Neuronal stem cell (in vitro differentiated cells): ENCODE measurements at regions not wholly inside any gene's neighbourhood (a gene's known extent, or its start where the extent isn't known, plus 50 kb on each side); places are given as distances from the start of the nearest gene placed in this dataset.
A peak's percentile ranks its signal among the peaks of the same experiment; 100 is the strongest.

Experiments
- DNase-seq: peaks from one replicate; pipeline ENCODE4 v3.0.0-alpha.2; 2013; ENCODE audit warnings: low spot score
- H2AFZ ChIP-seq: one replicate; pipeline ENCODE4 v1.6.1; 2013; ENCODE audit warnings: mild to moderate bottlenecking, low read length, inconsistent platforms
- H2AK5ac ChIP-seq: 2 replicates; pipeline ENCODE4 v1.6.1; 2013; ENCODE audit warnings: low read depth, mild to moderate bottlenecking, inconsistent platforms, low read length, moderate library complexity, mixed read lengths
- H2BK120ac ChIP-seq: 2 replicates; pipeline ENCODE4 v1.6.1; 2013; ENCODE audit warnings: low read depth, mild to moderate bottlenecking, inconsistent platforms, low read length, moderate library complexity, mixed read lengths
- H2BK12ac ChIP-seq: one replicate; pipeline ENCODE4 v1.6.1; 2013; ENCODE audit warnings: low read length, inconsistent platforms
- H2BK15ac ChIP-seq: 2 replicates; pipeline ENCODE4 v1.6.1; 2013; ENCODE audit warnings: mild to moderate bottlenecking, low read length, inconsistent platforms, mixed read lengths
- H2BK5ac ChIP-seq: one replicate; pipeline ENCODE4 v1.6.1; 2013; ENCODE audit warnings: inconsistent platforms, mild to moderate bottlenecking, low read length, moderate library complexity
- H3K14ac ChIP-seq: one replicate; pipeline ENCODE4 v1.6.1; 2013; ENCODE audit warnings: low read length, inconsistent platforms
- H3K18ac ChIP-seq: 2 replicates; pipeline ENCODE4 v1.6.1; 2013; ENCODE audit warnings: low read length, inconsistent platforms
- H3K23ac ChIP-seq: 2 replicates; pipeline ENCODE4 v1.6.1; 2013; ENCODE audit warnings: low read depth, mild to moderate bottlenecking, mixed read lengths, low read length, inconsistent platforms; ENCODE audit not compliant: poor library complexity
- H3K27ac ChIP-seq: replicated peaks from 3 replicates; pipeline ENCODE4 v1.5.1; 2013; ENCODE audit warnings: low read length, inconsistent platforms
- H3K27me3 ChIP-seq, 3 experiments: 2 replicates each; pipeline ENCODE4 v1.6.1; 2013; ENCODE audit warnings: low read length in 3 of 3, mild to moderate bottlenecking in 2 of 3, inconsistent platforms in 1 of 3, low read depth in 1 of 3, mixed read lengths in 1 of 3, moderate library complexity in 1 of 3; ENCODE audit not compliant: control insufficient read depth in 3 of 3, insufficient read depth in 3 of 3
- H3K36me3 ChIP-seq, 2 donors: replicated peaks in 1 of 2; 2 replicates each; pipeline ENCODE4 v1.6.1; 2013; ENCODE audit warnings: low read length in 2 of 2; ENCODE audit not compliant: control insufficient read depth in 2 of 2, insufficient read depth in 2 of 2
- H3K4ac ChIP-seq: 2 replicates; pipeline ENCODE4 v1.6.1; 2013; ENCODE audit warnings: inconsistent platforms, mild to moderate bottlenecking, low read length, moderate library complexity
- H3K4me1 ChIP-seq, 2 donors: 1 replicate in 1 of 2; 2 replicates in 1 of 2; pipeline ENCODE4 v1.6.1; 2013; ENCODE audit warnings: low read length in 2 of 2, low read depth in 1 of 2; ENCODE audit not compliant: control insufficient read depth in 2 of 2, insufficient read depth in 1 of 2
- H3K4me2 ChIP-seq: one replicate; pipeline ENCODE4 v1.6.1; 2013; ENCODE audit warnings: mild to moderate bottlenecking, low read length, inconsistent platforms; ENCODE audit not compliant: insufficient read depth, poor library complexity, severe bottlenecking
- H3K4me3 ChIP-seq, 2 donors: 2 replicates each; pipeline ENCODE4 v1.5.1; 2013; ENCODE audit warnings: low read length in 2 of 2, mild to moderate bottlenecking in 2 of 2, inconsistent platforms in 1 of 2, moderate library complexity in 1 of 2
- H3K79me1 ChIP-seq: one replicate; pipeline ENCODE4 v1.6.1; 2013; ENCODE audit warnings: low read depth, mild to moderate bottlenecking, inconsistent platforms, low read length, moderate library complexity
- H3K9ac ChIP-seq: one replicate; pipeline ENCODE4 v1.6.1; 2013; ENCODE audit warnings: mild to moderate bottlenecking, low read depth, low read length, inconsistent platforms; ENCODE audit not compliant: poor library complexity
- H3K9me3 ChIP-seq, 2 donors: replicated peaks in 1 of 2; 2 replicates each; pipeline versions ENCODE3 to v1.6.1; 2013; ENCODE audit warnings: low read length in 2 of 2, mild to moderate bottlenecking in 2 of 2, inconsistent platforms in 1 of 2, low read depth in 1 of 2, mixed read lengths in 1 of 2, moderate library complexity in 1 of 2; ENCODE audit not compliant: control insufficient read depth in 2 of 2, insufficient read depth in 1 of 2
- H4K8ac ChIP-seq: one replicate; pipeline ENCODE4 v1.6.1; 2013; ENCODE audit warnings: low read depth, mild to moderate bottlenecking, inconsistent platforms, low read length, moderate library complexity
- H4K91ac ChIP-seq: one replicate; pipeline ENCODE4 v1.6.1; 2013; ENCODE audit warnings: low read length, low read depth, mild to moderate bottlenecking, inconsistent platforms; ENCODE audit not compliant: poor library complexity
- WGBS, 2 donors: extraction: QIAGEN DNeasy Blood & Tissue Kit; methylation state at CpG; one replicate each; pipeline ENCODE4 v1.1.7; 2013; ENCODE audit warnings: missing lambda C conversion rate in 2 of 2, mixed read lengths in 1 of 2; ENCODE audit not compliant: insufficient read length in 2 of 2, insufficient replicate concordance in 1 of 2; ENCODE audit errors: extremely low coverage in 2 of 2; 5-methylcytosine and 5-hydroxymethylcytosine counted together

DNA sequence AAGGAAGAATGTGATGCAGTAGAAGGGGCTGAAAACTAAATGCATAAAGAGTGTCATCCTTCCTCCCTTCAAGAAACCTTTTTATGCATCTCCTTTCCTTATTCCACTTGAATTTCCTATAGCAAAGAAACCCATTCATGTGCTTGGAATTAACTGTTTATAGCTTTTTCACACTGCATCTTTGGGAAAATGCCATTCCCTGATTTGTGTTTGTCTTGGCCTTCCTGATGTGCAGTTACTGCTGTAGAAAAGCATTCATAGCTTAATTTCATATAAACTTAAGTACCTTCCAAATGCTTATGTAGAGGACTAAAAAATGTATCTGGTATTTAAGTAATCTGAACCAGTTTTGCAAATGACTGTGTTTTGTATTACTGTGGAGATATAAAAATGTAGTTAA is 61.8 kb downstream of the SDR9C7 start:
- no peak overlapping the region for H2BK12ac ChIP-seq
- H3K9ac ChIP-seq = no peak overlapping the region
- H2BK5ac ChIP-seq = no peak overlapping the region
- no peak overlapping the region for H3K4me3 ChIP-seq
- peaks cover 5 to 7% of the 10 kb centered on the region in 2 donors for H3K9me3 ChIP-seq
- no peak overlapping the region for H3K4me2 ChIP-seq
- H2AFZ ChIP-seq = no peak overlapping the region
- H3K23ac ChIP-seq = no peak overlapping the region
- no peak overlapping the region for H3K14ac ChIP-seq
- H4K8ac ChIP-seq = no peak overlapping the region
- H3K36me3 ChIP-seq = no peaks in the 10 kb centered on the region
- no peak for DNase-seq
- H3K27me3 ChIP-seq = no peaks in the 10 kb centered on the region
- H3K27ac ChIP-seq = no peak overlapping the region
- H2AK5ac ChIP-seq = no peak overlapping the region
- peaks cover 0 to 8% of the 10 kb centered on the region in 2 donors for H3K4me1 ChIP-seq
- no peak overlapping the region for H2BK120ac ChIP-seq
- H3K18ac ChIP-seq = no peak overlapping the region
- no peak overlapping the region for H2BK15ac ChIP-seq
- peaks cover 1% of the 10 kb centered on the region for H3K79me1 ChIP-seq
- H4K91ac ChIP-seq = no peak overlapping the region
- H3K4ac ChIP-seq = no peak overlapping the region

DNA sequence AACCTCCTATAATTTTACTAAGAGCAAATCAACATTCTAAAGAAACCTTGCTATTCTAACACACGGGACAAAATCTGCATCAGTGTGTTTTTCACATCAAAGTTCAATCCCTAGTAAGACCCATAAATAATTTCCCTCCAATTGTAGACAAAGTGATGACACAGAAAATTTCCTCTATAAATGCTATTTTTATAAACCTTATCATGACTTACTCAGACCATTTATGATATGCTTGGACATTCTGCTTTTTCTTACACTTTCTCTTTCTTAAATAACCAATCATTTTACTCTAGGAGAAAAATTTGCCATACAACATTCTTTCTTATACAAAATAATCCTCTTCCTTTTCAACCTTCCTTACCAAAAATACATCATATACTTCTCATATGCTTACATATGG is 67.0 kb downstream of the SDR9C7 start:
- no CpG with 5 or more reads among the region's 1 CpG for WGBS, 2 donors

DNA sequence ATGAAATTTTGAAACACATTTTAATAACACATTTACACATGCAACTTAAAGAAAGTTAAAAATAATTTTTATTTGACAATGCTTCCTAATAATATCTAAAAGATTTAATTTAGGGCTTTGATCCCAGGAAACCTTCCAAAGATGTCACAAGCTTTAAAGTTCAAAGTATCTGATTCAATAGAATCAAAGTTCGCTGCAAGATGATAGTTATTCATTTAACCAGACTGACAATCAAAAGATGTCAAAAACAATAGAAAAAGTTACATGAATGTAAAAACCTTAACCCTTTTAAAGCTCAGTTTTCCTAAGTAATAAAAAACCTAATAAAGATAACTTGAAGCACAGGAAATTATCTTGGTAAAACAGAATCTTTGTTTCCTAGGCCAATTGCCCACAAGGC is 67.7 kb downstream of the SDR9C7 start:
- H3K79me1 ChIP-seq = peaks cover 1% of the 10 kb centered on the region
- no peak overlapping the region for H2BK5ac ChIP-seq
- H4K91ac ChIP-seq = no peak overlapping the region
- H2BK15ac ChIP-seq = no peak overlapping the region
- no peak for DNase-seq
- no peak overlapping the region for H2AK5ac ChIP-seq
- H3K23ac ChIP-seq = no peak overlapping the region
- H3K27ac ChIP-seq = no peak overlapping the region
- no peak overlapping the region for H3K18ac ChIP-seq
- no peaks in the 10 kb centered on the region for H3K27me3 ChIP-seq
- no peak overlapping the region for H4K8ac ChIP-seq
- H2BK120ac ChIP-seq = no peak overlapping the region
- H3K36me3 ChIP-seq = no peaks in the 10 kb centered on the region
- no peak overlapping the region for H2BK12ac ChIP-seq
- no CpG with 5 or more reads among the region's 1 CpG for WGBS, 2 donors
- no peak overlapping the region for H3K9ac ChIP-seq
- H3K4me1 ChIP-seq = no peaks in the 10 kb centered on the region
- no peak overlapping the region for H3K4me3 ChIP-seq
- H3K4ac ChIP-seq = no peak overlapping the region
- H3K9me3 ChIP-seq = peaks cover 17 to 42% of the 10 kb centered on the region in 2 donors
- H2AFZ ChIP-seq = no peak overlapping the region
- no peak overlapping the region for H3K14ac ChIP-seq
- H3K4me2 ChIP-seq = no peak overlapping the region

More for the DNA sequence above, 67.0 kb downstream of the SDR9C7 start:
- DNase-seq = no peak
- peaks cover 1% of the 10 kb centered on the region for H3K79me1 ChIP-seq
- no peak overlapping the region for H3K4me3 ChIP-seq
- H3K4me2 ChIP-seq = no peak overlapping the region
- H2AK5ac ChIP-seq = no peak overlapping the region
- no peaks in the 10 kb centered on the region for H3K27me3 ChIP-seq
- no peaks in the 10 kb centered on the region for H3K4me1 ChIP-seq
- peaks cover 18 to 42% of the 10 kb centered on the region in 2 donors for H3K9me3 ChIP-seq
- H2BK120ac ChIP-seq = no peak overlapping the region
- no peak overlapping the region for H2AFZ ChIP-seq
- H2BK5ac ChIP-seq = no peak overlapping the region
- H2BK15ac ChIP-seq = no peak overlapping the region
- no peak overlapping the region for H3K27ac ChIP-seq
- H4K91ac ChIP-seq = no peak overlapping the region
- H3K23ac ChIP-seq = no peak overlapping the region
- no peak overlapping the region for H3K4ac ChIP-seq
- H3K18ac ChIP-seq = no peak overlapping the region
- H2BK12ac ChIP-seq = no peak overlapping the region
- no peak overlapping the region for H4K8ac ChIP-seq
- no peak overlapping the region for H3K14ac ChIP-seq
- H3K36me3 ChIP-seq = no peaks in the 10 kb centered on the region
- no peak overlapping the region for H3K9ac ChIP-seq

DNA sequence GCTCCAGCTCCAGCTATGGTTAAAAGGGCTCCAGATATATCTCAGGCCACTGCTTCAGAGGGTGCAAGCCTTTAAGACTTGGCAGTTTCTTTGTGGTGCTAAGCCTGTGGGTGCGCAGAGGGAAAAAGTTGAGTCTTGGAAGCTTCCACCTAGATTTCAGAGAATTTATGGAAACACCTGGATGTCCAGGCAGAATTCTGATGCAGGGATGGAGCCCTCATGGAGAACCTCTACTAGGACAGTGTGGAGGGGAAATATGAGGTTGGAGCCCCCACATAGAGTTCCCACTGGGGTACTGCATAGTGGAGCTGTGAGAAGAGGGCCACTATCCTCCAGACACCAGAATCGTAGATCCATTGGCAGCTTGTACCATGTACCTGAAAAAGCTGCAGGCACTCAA is 69.9 kb downstream of the SDR9C7 start:
- Histone ChIP-seq H2BK120ac (no peak overlapping the region), H2BK15ac (no peak overlapping the region), H3K9me3 (peaks cover 16 to 42% of the 10 kb centered on the region in 2 donors)

More for the DNA sequence above, 69.9 kb downstream of the SDR9C7 start:
- no peak for DNase-seq
- no peak overlapping the region for H2BK12ac ChIP-seq
- H2BK5ac ChIP-seq = no peak overlapping the region
- no peak overlapping the region for H2AFZ ChIP-seq
- H2AK5ac ChIP-seq = no peak overlapping the region
- H3K9ac ChIP-seq = no peak overlapping the region
- H3K79me1 ChIP-seq = no peaks in the 10 kb centered on the region
- H3K27me3 ChIP-seq = no peaks in the 10 kb centered on the region
- no peak overlapping the region for H3K14ac ChIP-seq
- whole genome bisulfite sequencing, 2 donors = no CpG with 5 or more reads among the region's 2 CpGs
- no peak overlapping the region for H3K27ac ChIP-seq
- no peak overlapping the region for H4K8ac ChIP-seq
- no peaks in the 10 kb centered on the region for H3K4me1 ChIP-seq
- no peak overlapping the region for H4K91ac ChIP-seq
- no peak overlapping the region for H3K4me2 ChIP-seq
- H3K36me3 ChIP-seq = no peaks in the 10 kb centered on the region
- H3K4me3 ChIP-seq = peak overlapping the region in 1 of 2 donors; percentile 54
- H3K23ac ChIP-seq = no peak overlapping the region
- H3K4ac ChIP-seq = no peak overlapping the region
- no peak overlapping the region for H3K18ac ChIP-seq
